Endothelial cell of umbilical vein (primary cell): ENCODE measurements at regions not wholly inside any gene's neighbourhood (a gene's known extent, or its start where the extent isn't known, plus 50 kb on each side); places are given as distances from the start of the nearest gene placed in this dataset.

Source experiments
- BruUV-seq: library from RNA; stranded (reverse); fragments of 400-500 nt; replicated peaks from 2 replicates; lab custom pipeline; 2021; lab: Mats Ljungman, UMichigan
- CTCF ChIA-PET: fragments of 300-600, 350-600 bp; sonication (Branson Sonifier 250); formaldehyde crosslinking; loops from one replicate; lab custom pipeline; 2021; ENCODE audit warnings: antibody characterized with exemption, inconsistent platforms; lab: Charles Lee
- POLR2A ChIA-PET: fragments of 300-600, 350-600 bp; sonication (Branson Sonifier 250); formaldehyde crosslinking; loops from one replicate; lab custom pipeline; 2021; ENCODE audit warnings: antibody characterized with exemption, inconsistent platforms; lab: Charles Lee
- DNase-seq: peaks from one replicate; pipeline ENCODE4 v3.0.0-alpha.2; 2011; ENCODE audit warnings: low read depth, low spot score
- FAIRE-seq: peaks from 2 replicates; lab custom pipeline; 2011; peaks lifted over from hg19 to GRCh38; lab: Jason Lieb, UNC
- H2AFZ ChIP-seq: 2 replicates; pipeline ENCODE4 v1.6.0; 2012; ENCODE audit warnings: low read depth, low read length, control low read depth, inconsistent platforms
- H3K27ac ChIP-seq: 2 replicates; pipeline ENCODE4 v1.5.1; 2011; ENCODE audit warnings: low read depth, mild to moderate bottlenecking, control low read depth, low read length, moderate library complexity; ENCODE audit not compliant: insufficient read depth
- H3K27me3 ChIP-seq, 2 experiments: 2 replicates each; pipeline versions ENCODE4 v1.6.0 to v1.6.1; 2011; ENCODE audit warnings: low read length in 2 of 2, mixed read lengths in 1 of 2; ENCODE audit not compliant: control insufficient read depth in 2 of 2, insufficient read depth in 2 of 2
- H3K36me3 ChIP-seq, 2 experiments: 2 replicates in 1 of 2; 3 replicates in 1 of 2; pipeline ENCODE4 v1.5.1; 2011; ENCODE audit warnings: low read length in 2 of 2, mild to moderate bottlenecking in 1 of 2, moderate library complexity in 1 of 2; ENCODE audit not compliant: control insufficient read depth in 2 of 2, insufficient read depth in 2 of 2; ENCODE audit errors: extremely low read depth in 1 of 2
- H3K4me1 ChIP-seq: 3 replicates; pipeline ENCODE4 v1.5.1; 2011; ENCODE audit warnings: mild to moderate bottlenecking, low read length; ENCODE audit not compliant: control insufficient read depth, insufficient read depth; ENCODE audit errors: extremely low read depth
- H3K4me2 ChIP-seq: 2 replicates; pipeline ENCODE4 v1.6.1; 2011; ENCODE audit warnings: low read length, control low read depth, mixed read lengths; ENCODE audit not compliant: insufficient read depth
- H3K4me3 ChIP-seq, 3 experiments: fragments of 200-600 bp in 1 of 3; sonication (generic), shearing (Covaris generic) in 1 of 3; replicated peaks in 1 of 3; 2 replicates each; pipeline ENCODE4 v1.5.1; 2011 to 2016; ENCODE audit warnings: control low read depth in 3 of 3, low read length in 3 of 3, mild to moderate bottlenecking in 2 of 3, inconsistent platforms in 1 of 3, low read depth in 1 of 3, moderate library complexity in 1 of 3; ENCODE audit not compliant: insufficient read depth in 1 of 3
- H3K79me2 ChIP-seq: 2 replicates; pipeline ENCODE4 v1.6.0; 2012; ENCODE audit warnings: low read length, inconsistent platforms; ENCODE audit not compliant: control insufficient read depth, insufficient read depth
- H3K9ac ChIP-seq: replicated peaks from 2 replicates; pipeline ENCODE3; 2011; ENCODE audit warnings: low read length, control low read depth; ENCODE audit not compliant: insufficient read depth; ENCODE audit errors: extremely low read depth
- H3K9me1 ChIP-seq: replicated peaks from 3 replicates; pipeline ENCODE4 v1.6.0; 2011; ENCODE audit warnings: mild to moderate bottlenecking, low read length; ENCODE audit not compliant: control insufficient read depth, insufficient read depth; ENCODE audit errors: extremely low read depth
- H3K9me3 ChIP-seq: replicated peaks from 2 replicates; pipeline ENCODE4 v1.5.1; 2012; ENCODE audit warnings: low read length, inconsistent platforms; ENCODE audit not compliant: control insufficient read depth, insufficient read depth
- H4K20me1 ChIP-seq: replicated peaks from 2 replicates; pipeline ENCODE3; 2011; ENCODE audit warnings: mild to moderate bottlenecking, low read length; ENCODE audit not compliant: control insufficient read depth, insufficient read depth; ENCODE audit errors: extremely low read depth
- EZH2 ChIP-seq: IDR thresholded peaks from 2 replicates; pipeline ENCODE4 v1.6.1; 2012; ENCODE audit warnings: borderline replicate concordance, low read depth, mild to moderate bottlenecking, moderate library complexity, low read length, inconsistent platforms; ENCODE audit not compliant: severe bottlenecking
- FOS ChIP-seq: IDR thresholded peaks from 2 replicates; pipeline ENCODE4 v1.6.1; 2011; ENCODE audit warnings: mild to moderate bottlenecking, low read length, moderate library complexity, borderline replicate concordance; ENCODE audit not compliant: insufficient read depth
- GATA2 ChIP-seq: IDR thresholded peaks from 2 replicates; pipeline ENCODE4 v1.7.0; 2011; ENCODE audit warnings: low read depth, mild to moderate bottlenecking, moderate library complexity, mixed read lengths, low read length; ENCODE audit not compliant: insufficient read length, insufficient read depth
- JUN ChIP-seq: IDR thresholded peaks from 2 replicates; pipeline ENCODE4 v1.6.1; 2011; ENCODE audit warnings: borderline replicate concordance, low read depth; ENCODE audit not compliant: insufficient read length, insufficient read depth
- MYC ChIP-seq: IDR thresholded peaks from one replicate; pipeline ENCODE4 v1.6.1; 2011; ENCODE audit warnings: mild to moderate bottlenecking, low read depth, low read length
- POLR2A ChIP-seq: IDR thresholded peaks from 2 replicates; pipeline ENCODE4 v1.6.1; 2012; ENCODE audit warnings: low read depth, mild to moderate bottlenecking, control low read depth, low read length
- POLR2AphosphoS5 ChIP-seq: IDR thresholded peaks from 2 replicates; pipeline ENCODE4 v1.6.1; 2012; ENCODE audit warnings: low read depth, mild to moderate bottlenecking, control low read depth, low read length, moderate library complexity; ENCODE audit not compliant: insufficient read depth
- dilution Hi-C: fragments of 300-500 bp; cut with MboI; formaldehyde crosslinking; loops from one replicate; pipeline ENCODE4 v1.15.0; 2019; ENCODE audit warnings: low sequenced_read_pairs; ENCODE audit not compliant: extremely low pct_ligation_motif_present
- intact Hi-C: fragments of 100-400 bp; cut with micrococcal nuclease; formaldehyde crosslinking; loops from one replicate; pipeline ENCODE4 v1.10.0; 2022
- TF ChIP-seq, protein P1 (sequence below): IDR thresholded peaks from 2 replicates; pipeline ENCODE4 v1.6.1; 2011; ENCODE audit not compliant: insufficient read depth, insufficient read length
- TF ChIP-seq, protein P2 (sequence below), 2 donors: IDR thresholded peaks; 1 replicate in 1 of 2; 2 replicates in 1 of 2; pipeline ENCODE4 v1.5.1; 2011; ENCODE audit warnings: low read length in 2 of 2, mild to moderate bottlenecking in 2 of 2, moderate library complexity in 2 of 2, control low read depth in 1 of 2, inconsistent platforms in 1 of 2, low read depth in 1 of 2; ENCODE audit not compliant: insufficient read depth in 1 of 2; ENCODE audit errors: extremely low read depth in 1 of 2

DNA sequence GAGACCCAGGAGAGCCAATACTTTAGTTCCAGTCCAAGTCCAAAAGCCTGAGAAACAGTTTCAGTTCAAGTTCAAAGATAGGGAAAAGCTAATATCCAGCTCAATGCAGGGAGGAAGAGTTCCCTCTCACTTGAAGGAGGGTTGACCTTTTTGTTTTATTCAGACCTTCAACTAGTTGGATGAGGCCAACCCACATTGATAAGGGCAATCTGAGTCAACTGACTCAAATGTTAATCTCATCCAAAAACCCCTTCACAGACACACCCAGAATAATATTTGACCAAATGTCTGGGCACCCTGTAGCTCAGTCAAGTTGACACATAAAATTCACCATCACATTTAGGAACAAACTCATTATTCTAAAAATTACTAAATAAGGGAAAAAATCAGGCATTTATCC lies 246.8 kb downstream of the METTL4 start:
- no peak for DNase-seq
- dilution Hi-C loops (no loop called here), intact Hi-C loops (no loop called here)
- no peak overlapping the region for H3K4me2 ChIP-seq
- H3K36me3 ChIP-seq = no peaks in the 10 kb centered on the region
- TF ChIP-seq EZH2 = no peak
- no peak for TF ChIP-seq FOS
- TF ChIP-seq, protein P1, sequence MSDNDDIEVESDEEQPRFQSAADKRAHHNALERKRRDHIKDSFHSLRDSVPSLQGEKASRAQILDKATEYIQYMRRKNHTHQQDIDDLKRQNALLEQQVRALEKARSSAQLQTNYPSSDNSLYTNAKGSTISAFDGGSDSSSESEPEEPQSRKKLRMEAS = no peak
- TF ChIP-seq POLR2A = no peak
- TF ChIP-seq, protein P2, sequence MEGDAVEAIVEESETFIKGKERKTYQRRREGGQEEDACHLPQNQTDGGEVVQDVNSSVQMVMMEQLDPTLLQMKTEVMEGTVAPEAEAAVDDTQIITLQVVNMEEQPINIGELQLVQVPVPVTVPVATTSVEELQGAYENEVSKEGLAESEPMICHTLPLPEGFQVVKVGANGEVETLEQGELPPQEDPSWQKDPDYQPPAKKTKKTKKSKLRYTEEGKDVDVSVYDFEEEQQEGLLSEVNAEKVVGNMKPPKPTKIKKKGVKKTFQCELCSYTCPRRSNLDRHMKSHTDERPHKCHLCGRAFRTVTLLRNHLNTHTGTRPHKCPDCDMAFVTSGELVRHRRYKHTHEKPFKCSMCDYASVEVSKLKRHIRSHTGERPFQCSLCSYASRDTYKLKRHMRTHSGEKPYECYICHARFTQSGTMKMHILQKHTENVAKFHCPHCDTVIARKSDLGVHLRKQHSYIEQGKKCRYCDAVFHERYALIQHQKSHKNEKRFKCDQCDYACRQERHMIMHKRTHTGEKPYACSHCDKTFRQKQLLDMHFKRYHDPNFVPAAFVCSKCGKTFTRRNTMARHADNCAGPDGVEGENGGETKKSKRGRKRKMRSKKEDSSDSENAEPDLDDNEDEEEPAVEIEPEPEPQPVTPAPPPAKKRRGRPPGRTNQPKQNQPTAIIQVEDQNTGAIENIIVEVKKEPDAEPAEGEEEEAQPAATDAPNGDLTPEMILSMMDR (IDR thresholded peaks at IDR 0.05; ENCODE audit: extremely low read depth in 1 of 2, insufficient read depth in 1 of 2, low read depth in 1 of 2, low read length in 2 of 2) = no peak
- TF ChIP-seq POLR2AphosphoS5 = no peak
- no peak for TF ChIP-seq MYC
- TF ChIP-seq GATA2 = no peak
- no peak for TF ChIP-seq JUN
- H3K9ac ChIP-seq = no peak overlapping the region
- no peaks in the 10 kb centered on the region for H3K9me3 ChIP-seq
- H3K9me1 ChIP-seq = no peaks in the 10 kb centered on the region
- CTCF ChIA-PET = interaction anchor here (0.6 to 0.7 kb wide), 2 partner anchors 11 to 95 kb away, joined by 3 read pairs; no protein-coding TSS in a partner anchor
- POLR2A ChIA-PET = no interaction called here
- H2AFZ ChIP-seq = no peak overlapping the region
- H3K27ac ChIP-seq = no peak overlapping the region
- peaks cover 3 to 9% of the 10 kb centered on the region in 2 experiments for H3K27me3 ChIP-seq
- no peaks in the 10 kb centered on the region for H3K79me2 ChIP-seq
- H3K4me1 ChIP-seq = no peaks in the 10 kb centered on the region
- no peak overlapping the region for H3K4me3 ChIP-seq
- no peak for FAIRE-seq
- BruUV-seq = no TSS peak
- no peaks in the 10 kb centered on the region for H4K20me1 ChIP-seq
